T47D (cell line): ENCODE measurements at regions not wholly inside any gene's neighbourhood (a gene's known extent, or its start where the extent isn't known, plus 50 kb on each side); places are given as distances from the start of the nearest gene placed in this dataset.
"Not testable (repeated sequence)": the region's sequence is repeated elsewhere in the genome, so short reads cannot be mapped to it uniquely, and the experiment has no call there.

ENCODE experiments used
- DNase-seq, 2 experiments: peaks; one replicate each; pipeline versions ENCODE4 v3.0.0 to v3.0.0-alpha.2; 2011 to 2012; ENCODE audit warnings: low read depth in 1 of 2, low spot score in 1 of 2
- JUND ChIP-seq: IDR thresholded peaks from 2 replicates; pipeline ENCODE4 v1.6.1; 2012; ENCODE audit warnings: low read depth
- in situ Hi-C: cut with HindIII; loops from 2 replicates; pipeline ENCODE4 v1.10.0; 2016; ENCODE audit warnings: low sequenced_read_pairs, low pct_unique_long_range_greater_than_20kb

DNA sequence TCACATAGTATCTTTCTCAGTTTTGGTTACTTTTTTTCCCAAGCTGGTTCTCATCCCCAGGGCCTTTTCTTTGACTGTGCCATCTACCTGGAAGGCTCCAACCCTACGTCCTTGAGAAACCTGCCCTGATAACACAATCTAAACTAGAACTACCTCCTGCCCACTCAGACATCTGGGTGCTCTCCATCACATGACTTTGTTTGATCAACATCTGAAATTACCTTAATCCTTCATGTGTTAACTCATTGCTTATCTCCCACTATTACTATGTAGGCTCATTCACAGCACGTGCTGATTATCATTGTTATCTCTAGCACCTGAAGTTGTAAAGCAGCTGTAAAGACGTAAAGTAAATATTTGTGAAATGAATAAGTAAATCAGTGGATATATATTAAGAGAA lies 784.0 kb downstream of the TMTC2 start:
- TF ChIP-seq JUND, result no peak
- no peak for DNase-seq
- in situ Hi-C loops, result no loop called here

DNA sequence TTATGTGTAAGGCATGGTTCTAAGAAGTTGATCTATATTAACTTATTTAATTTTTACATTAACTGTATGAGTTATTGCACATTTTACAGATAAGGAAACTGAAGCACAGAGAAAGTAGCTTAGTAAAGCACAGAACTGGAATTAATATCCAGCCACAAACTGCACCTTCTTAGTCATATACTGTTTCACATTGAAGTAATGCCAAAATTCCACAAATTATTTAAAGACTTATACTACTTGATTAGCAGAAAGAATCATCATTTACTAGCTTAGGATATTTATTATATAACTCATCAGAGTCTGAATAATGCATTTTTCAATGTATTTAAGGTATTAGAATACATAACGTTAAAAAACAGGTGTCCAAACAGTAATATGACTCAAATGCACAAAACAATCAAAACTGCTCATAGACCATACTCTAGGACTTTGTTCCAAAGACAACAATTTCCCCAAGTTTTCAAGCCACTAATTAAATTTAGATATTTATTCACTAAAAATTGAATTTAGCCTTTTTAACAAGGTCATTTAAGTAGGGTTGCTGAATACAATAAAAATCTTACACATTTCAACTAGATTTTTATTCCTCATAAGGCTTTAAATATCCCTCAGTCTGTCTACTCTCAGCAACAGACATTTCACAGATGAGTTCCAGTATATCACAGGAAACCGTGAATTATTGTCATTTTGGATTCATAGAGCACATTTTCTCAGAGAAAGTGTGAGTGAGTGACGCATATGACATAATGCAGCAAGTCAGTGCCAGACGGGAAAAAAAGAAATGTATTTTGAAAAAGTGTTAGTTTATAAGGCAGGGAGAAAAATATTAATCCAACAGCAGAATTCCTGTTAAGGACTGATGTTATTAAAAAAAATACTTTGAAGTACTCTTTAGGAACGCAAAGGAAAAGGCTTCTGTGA lies 782.5 kb downstream of the TMTC2 start:
- DNase-seq, result no peak
- in situ Hi-C loops, result no loop called here
- TF ChIP-seq JUND, result no peak

DNA sequence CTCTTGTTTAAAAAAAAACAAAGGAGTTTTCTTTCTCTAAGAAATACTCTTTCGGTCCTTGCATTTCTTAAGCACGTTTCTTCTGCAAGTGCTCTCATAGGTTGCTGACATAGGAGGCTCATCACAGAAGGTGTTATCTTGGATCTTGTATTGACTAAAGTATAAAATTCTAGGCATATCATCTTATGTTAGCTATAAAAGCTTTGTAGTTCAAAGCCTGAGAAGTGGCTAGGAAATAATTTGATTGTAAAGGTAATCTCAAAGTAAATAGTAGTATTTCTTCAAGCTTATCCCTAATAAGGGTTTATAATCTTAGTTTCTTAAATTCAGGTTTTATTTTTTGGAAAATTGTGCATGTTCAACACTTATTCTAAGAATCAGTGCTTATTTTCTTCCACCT lies 778.9 kb downstream of the TMTC2 start:
- in situ Hi-C loops, result no loop called here
- TF ChIP-seq JUND, result no peak

DNA sequence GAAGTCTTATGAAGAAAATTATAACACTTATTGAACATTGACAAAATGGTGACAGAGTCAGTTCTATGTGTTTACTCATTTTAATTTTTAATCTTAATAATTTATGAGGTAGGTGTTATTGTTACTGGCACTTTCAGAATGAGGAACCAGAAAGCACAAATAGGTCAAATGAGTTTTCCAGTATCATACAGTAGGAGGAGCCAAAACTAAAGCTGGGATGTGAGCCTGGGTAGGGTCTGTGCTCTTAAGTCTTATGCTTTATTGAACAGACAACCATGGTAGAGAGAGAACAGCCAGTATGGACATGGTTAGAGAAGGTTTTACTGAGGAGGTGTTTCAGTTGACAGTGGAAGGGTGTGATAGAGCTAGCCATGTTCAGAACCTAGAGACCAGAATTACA lies 775.7 kb downstream of the TMTC2 start:
- in situ Hi-C loops, result no loop called here
- TF ChIP-seq JUND, result no peak
- DNase-seq, result no peak

More for the DNA sequence above, 778.9 kb downstream of the TMTC2 start:
- no peak for DNase-seq

DNA sequence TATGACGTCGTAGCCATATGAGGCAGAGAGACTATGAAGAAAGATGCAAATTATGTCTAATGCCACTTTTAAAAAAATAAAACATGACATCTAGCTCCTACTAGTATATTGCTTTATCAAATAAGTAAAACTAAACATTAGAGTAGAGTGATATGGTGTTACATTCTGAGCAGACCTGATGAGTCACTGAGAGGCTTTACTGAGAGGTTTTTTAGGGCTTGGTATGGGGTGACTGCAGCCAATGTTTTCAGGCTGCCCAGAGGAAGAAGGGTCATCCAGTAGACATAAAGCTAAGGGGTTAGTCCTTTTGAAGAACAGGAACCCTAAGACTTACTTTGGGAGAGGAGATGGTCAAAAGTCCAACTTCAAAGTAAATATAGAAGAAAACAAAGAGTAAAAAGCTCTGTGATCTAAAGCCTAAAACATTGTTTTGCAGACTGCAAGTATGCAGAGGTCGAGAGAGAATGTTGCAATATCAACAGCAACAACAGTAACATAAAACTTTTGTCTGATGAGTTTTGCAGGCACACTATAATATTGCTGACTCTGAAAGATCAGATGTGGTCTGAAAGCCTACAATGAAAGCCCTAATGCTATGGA lies 774.7 kb downstream of the TMTC2 start:
- DNase-seq, result no peak
- in situ Hi-C loops, result no loop called here
- TF ChIP-seq JUND, result no peak

GRCh38 chr12:83451189-83451588 lies 764.5 kb downstream of the TMTC2 start:
- no peak for TF ChIP-seq JUND
- no peak for DNase-seq
- in situ Hi-C loops, result no loop called here

DNA sequence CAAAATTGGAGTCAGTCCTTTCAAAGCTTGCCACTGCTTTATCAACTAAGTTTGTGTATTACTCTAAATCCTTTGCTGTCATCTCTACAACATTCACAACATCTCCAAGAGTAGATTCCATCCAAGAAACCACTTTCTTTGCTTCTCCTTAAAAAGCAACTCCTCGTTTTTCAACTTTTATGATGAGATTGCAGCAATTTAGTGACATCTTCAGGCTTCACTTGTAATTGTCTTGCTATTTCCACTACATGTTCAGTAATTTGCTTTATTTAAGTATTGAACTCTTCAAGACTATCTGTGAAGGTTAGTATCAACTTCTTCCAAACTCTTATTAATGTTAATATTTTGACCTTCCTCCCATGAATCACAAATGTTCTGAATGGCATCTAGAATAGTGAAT lies 747.9 kb downstream of the TMTC2 start:
- TF ChIP-seq JUND, result no peak
- in situ Hi-C loops, result no loop called here
- peak in 1 of 2 experiments; percentile 26 for DNase-seq

- DNase-seq, result no peak
- no peak for TF ChIP-seq JUND
- in situ Hi-C loops, result no loop called here
These were observed 745.5 kb downstream of the TMTC2 start for GRCh38 chr12:83432176-83432719.

DNA sequence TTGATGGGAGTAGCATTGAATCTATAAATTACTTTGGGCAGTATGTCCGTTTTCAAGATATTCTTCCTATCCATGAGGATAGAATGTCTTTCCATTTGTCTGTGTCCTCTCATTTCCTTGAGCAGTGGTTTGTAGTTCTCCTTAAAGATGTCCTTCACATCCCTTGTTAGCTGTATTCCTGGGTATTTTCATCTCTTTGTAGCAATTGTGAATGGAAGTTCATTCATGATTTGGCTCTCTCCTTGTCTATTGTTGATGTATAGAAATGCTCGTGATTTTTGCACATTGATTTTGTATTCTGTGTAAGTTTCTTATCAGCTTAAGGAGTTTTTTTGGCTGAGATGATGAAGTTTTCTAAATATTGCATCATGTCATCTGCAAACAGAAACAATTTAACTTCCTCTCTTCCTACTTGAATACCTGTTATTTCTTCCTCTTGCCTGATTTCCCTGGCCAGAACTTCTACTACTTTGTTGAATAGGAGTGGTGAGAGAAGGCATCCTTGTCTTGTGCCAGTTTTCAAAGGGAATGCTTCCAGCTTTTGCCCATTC lies 741.0 kb downstream of the TMTC2 start:
- DNase-seq, in situ Hi-C loops: not testable (repeated sequence)

DNA sequence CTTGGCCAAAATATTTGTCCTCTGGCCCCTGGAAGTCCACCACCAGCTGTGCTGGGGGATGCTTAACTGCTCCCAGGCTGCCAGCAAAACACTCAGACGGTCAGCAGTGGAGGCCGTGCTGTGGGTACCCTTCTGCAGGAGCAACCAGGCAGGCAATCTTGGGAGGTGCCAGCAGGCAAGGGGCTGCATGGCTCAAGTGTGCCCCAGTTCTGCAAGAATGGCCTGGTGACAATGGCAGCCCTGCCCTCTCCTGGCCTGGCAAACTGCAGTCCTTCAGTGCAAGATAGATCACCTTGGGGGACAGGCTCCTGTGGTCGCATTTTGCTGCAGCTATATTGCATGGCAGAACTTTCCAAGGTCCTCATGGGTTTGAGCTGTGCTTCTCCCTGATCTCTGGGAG lies 728.3 kb downstream of the TMTC2 start:
- in situ Hi-C loops, result no loop called here
- TF ChIP-seq JUND, result no peak
- no peak for DNase-seq

DNA sequence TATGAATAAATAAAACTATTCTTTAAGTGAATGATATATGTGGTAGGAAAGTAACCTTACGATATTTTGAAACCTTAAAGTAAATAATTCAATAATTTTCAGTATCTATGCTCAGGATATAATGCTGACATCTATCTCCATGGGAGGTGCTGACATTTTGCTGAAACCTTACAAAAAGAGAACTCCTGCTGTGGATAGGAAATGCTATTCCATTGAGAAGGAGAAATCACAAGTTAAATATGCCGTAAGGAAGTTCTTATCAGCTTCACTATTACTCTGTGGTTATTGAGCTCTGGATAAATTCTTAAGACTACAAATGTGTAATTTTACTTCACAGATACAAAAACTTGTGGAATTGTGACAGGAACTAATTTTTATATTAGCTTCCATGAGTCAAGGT lies 722.1 kb downstream of the TMTC2 start:
- no peak for TF ChIP-seq JUND
- DNase-seq, result no peak
- in situ Hi-C loops, result no loop called here

DNA sequence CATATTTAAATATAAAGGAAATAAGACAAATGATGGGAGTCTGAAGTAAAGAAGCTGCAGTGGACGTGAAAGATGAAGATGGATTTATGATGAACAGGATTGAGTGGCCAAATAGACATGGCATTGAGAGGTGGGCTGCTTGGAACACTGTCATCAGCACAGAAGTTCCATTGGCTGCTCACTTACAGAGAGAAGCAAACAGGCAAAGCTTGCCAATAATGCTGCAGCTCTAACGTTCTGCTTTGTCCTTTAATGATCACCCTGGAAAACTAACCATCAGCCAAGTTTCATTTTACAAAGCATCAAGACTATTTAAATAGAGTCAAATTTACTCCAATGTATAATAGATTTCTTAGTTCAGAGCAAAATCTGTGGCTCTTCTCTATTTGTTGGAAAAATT lies 721.4 kb downstream of the TMTC2 start:
- in situ Hi-C loops, result no loop called here
- DNase-seq, result no peak

GRCh38 chr12:83404521-83404920 lies 717.8 kb downstream of the TMTC2 start:
- no peak for TF ChIP-seq JUND
- in situ Hi-C loops, result no loop called here
- no peak for DNase-seq

More for the DNA sequence above, 721.4 kb downstream of the TMTC2 start:
- TF ChIP-seq JUND, result no peak
